Heart right ventricle (tissue), 16 donors: ENCODE measurements at regions not wholly inside any gene's neighbourhood (a gene's known extent, or its start where the extent isn't known, plus 50 kb on each side); places are given as distances from the start of the nearest gene placed in this dataset.
A peak's percentile ranks its signal among the peaks of the same experiment; 100 is the strongest.
"Not testable (repeated sequence)": the region's sequence is repeated elsewhere in the genome, so short reads cannot be mapped to it uniquely, and the experiment has no call there.

ENCODE experiments used
- ATAC-seq, 8 donors: fragments of 200-7000 bp; cut with Tn5 transposase; one replicate each; pipeline ENCODE4 v1.9.1; 2020; ENCODE audit warnings: mild to moderate bottlenecking in 8 of 8, moderate library complexity in 8 of 8, moderate number of reproducible peaks in 1 of 8
- DNase-seq, 2 donors: peaks; one replicate each; pipeline ENCODE4 v3.0.0-alpha.2; 2020
- H3K27ac ChIP-seq, 10 donors: fragments of 200-600 bp; sonication (generic) in 2 of 10; one replicate each; pipeline versions ENCODE4 v1.5.0 to v1.8.0; 2020 to 2022; ENCODE audit warnings: mild to moderate bottlenecking in 3 of 10
- H3K27me3 ChIP-seq, 7 donors: fragments of 200-600 bp; one replicate each; pipeline ENCODE4 v1.8.0; 2021 to 2022; ENCODE audit warnings: mild to moderate bottlenecking in 2 of 7
- H3K36me3 ChIP-seq, 9 donors: fragments of 200-600 bp; sonication (generic) in 1 of 9; one replicate each; pipeline versions ENCODE4 v1.5.0 to v1.8.0; 2020 to 2022; ENCODE audit warnings: mild to moderate bottlenecking in 2 of 9
- H3K4me1 ChIP-seq, 9 donors: fragments of 200-600 bp; sonication (generic) in 1 of 9; one replicate each; pipeline versions ENCODE4 v1.5.0 to v1.8.0; 2020 to 2022; ENCODE audit warnings: mild to moderate bottlenecking in 4 of 9
- H3K4me3 ChIP-seq, 10 donors: fragments of 200-600 bp; sonication (generic) in 2 of 10; one replicate each; pipeline versions ENCODE4 v1.5.0 to v1.8.0; 2020 to 2022; ENCODE audit warnings: mild to moderate bottlenecking in 7 of 10, moderate library complexity in 2 of 10
- H3K9me3 ChIP-seq, 11 donors: fragments of 200-600 bp in 10 of 11; sonication (generic) in 2 of 11; one replicate each; pipeline versions ENCODE4 v1.5.0 to v1.8.0; 2013 to 2022; ENCODE audit warnings: mild to moderate bottlenecking in 2 of 11, control low read depth in 1 of 11, moderate library complexity in 1 of 11
- CTCF ChIP-seq, 9 donors: fragments of 200-600 bp; sonication (generic) in 2 of 9; IDR thresholded peaks; one replicate each; pipeline versions ENCODE4 v1.5.0 to v1.8.0; 2021 to 2022; ENCODE audit warnings: antibody characterized with exemption in 9 of 9, mild to moderate bottlenecking in 5 of 9, moderate library complexity in 1 of 9
- WGBS, 2 donors: extraction: QIAGEN DNeasy Blood & Tissue Kit; methylation state at CpG; one replicate each; pipeline ENCODE4 v1.1.7; 2013; ENCODE audit warnings: inconsistent platforms in 1 of 2; 5-methylcytosine and 5-hydroxymethylcytosine counted together
- intact Hi-C, 10 donors: fragments of 100-400 bp; cut with DNase I; formaldehyde crosslinking; loops; one replicate each; pipeline versions ENCODE4 v1.11.1 to v1.14.2; 2022
- donor health status: Arrhythmogenic right ventricular cardiomyopathy.
- donor health status: ischemic (EF 13 %, LVEDD 7.1; RV severe dilation, severe dysfunction).
- donor health status: healthy with polysubstance abuse.
- donor health status: DM: no; HTN: yes; CAD: no.
- donor health status: DM: no; HTN: no; CAD: no.
- donor health status: ischemic (EF 25% LVEDD 6.9; RV normal size, moderate dysfunction).
- donor health status: ischemic (EF 25% LVEDD 5.7; RV mildly dilated, moderate dysfunction).
- donor health status: healthy.
- donor health status: DM: yes; HTN: yes; CAD: no.
- donor health status: Ischemic cardiomyopathy.
- donor health status: ischemic (EF 35%, LVEDD 5.7; RV mildly dilated, moderate dysfunction).
- donor health status: nonischemic (EF 11% LVEDD 7.7; RV severe dilation, severe dysfunction).
- donor health status: DM: yes; HTN: yes; CAD: no.
- donor health status: PGD.
- donor health status: ischemic (EF 29% LVEDD 5.4; RV normal size, mild dysfunction).
- donor health status: nonischemic (EF 23%, LVEDD 6.1; RV moderate dilation, normal function).

DNA sequence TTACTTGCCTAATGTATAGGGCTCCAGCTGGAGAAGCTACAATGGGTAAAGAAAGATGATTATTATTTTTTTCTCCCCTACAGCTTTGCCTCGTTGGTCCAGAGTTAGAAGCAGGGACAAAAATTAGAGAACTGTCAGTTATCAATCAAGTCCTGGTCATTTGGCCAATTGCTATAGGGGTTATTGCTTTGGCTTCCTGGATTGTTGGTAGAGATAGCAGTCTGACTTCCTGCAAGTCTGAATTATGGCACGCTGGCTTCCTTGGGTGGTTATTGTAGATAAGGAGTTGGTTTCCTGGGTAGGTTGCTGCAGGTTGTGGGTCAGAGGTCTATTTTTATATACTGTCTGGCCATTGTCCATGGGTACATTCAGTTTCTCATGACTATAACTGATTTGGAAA is 84.7 kb upstream of the ELAC2 start:
- Histone ChIP-seq H3K27ac (no peak overlapping the region), H3K4me3 (no peak overlapping the region), H3K9me3 (no peaks in the 10 kb centered on the region), H3K36me3 (no peaks in the 10 kb centered on the region), H3K4me1 (no peaks in the 10 kb centered on the region), H3K27me3 (no peaks in the 10 kb centered on the region)
- ATAC-seq (no peak), DNase-seq (no peak)
- intact Hi-C loops, result no loop called here
- WGBS, 2 donors, result 41 to 70% methylated on average over 2 of the region's 2 CpGs
- no peak for TF ChIP-seq CTCF (IDR thresholded peaks at IDR 0.05)

GRCh38 chr17:13099926-13100325 is 82.1 kb upstream of the ELAC2 start:
- Histone ChIP-seq H3K4me3 (no peak overlapping the region), H3K36me3 (no peaks in the 10 kb centered on the region), H3K27ac (no peak overlapping the region), H3K9me3 (no peaks in the 10 kb centered on the region), H3K27me3 (no peaks in the 10 kb centered on the region), H3K4me1 (no peaks in the 10 kb centered on the region)
- WGBS, 2 donors, result 72 to 86% methylated on average over 9 of the region's 9 CpGs
- no peak for ATAC-seq
- no peak for DNase-seq
- TF ChIP-seq CTCF (IDR thresholded peaks at IDR 0.05), result no peak
- intact Hi-C loops, result no loop called here

GRCh38 chr17:13099089-13099735 is 81.4 kb upstream of the ELAC2 start:
- H3K4me3 ChIP-seq, result no peak overlapping the region
- ATAC-seq, result no peak
- no peaks in the 10 kb centered on the region for H3K9me3 ChIP-seq
- H3K27ac ChIP-seq, result no peak overlapping the region
- H3K36me3 ChIP-seq, result no peaks in the 10 kb centered on the region
- TF ChIP-seq CTCF (IDR thresholded peaks at IDR 0.05), result no peak
- H3K4me1 ChIP-seq, result no peaks in the 10 kb centered on the region
- DNase-seq, result no peak
- WGBS, 2 donors, result 70 to 71% methylated on average over 10 of the region's 10 CpGs
- no peaks in the 10 kb centered on the region for H3K27me3 ChIP-seq
- intact Hi-C loops, result no loop called here

- ATAC-seq, result no peak
- WGBS, 2 donors, result 53 to 67% methylated on average over 3 of the region's 3 CpGs
- Histone ChIP-seq H3K4me1 (no peaks in the 10 kb centered on the region), H3K27ac (no peak overlapping the region), H3K27me3 (peaks cover 0 to 4% (median 0%) of the 10 kb centered on the region in 7 donors), H3K36me3 (no peaks in the 10 kb centered on the region), H3K4me3 (peak overlapping the region in 1 of 10 donors; percentile 1), H3K9me3 (no peaks in the 10 kb centered on the region)
- intact Hi-C loops, result no loop called here
- no peak for DNase-seq
- no peak for TF ChIP-seq CTCF (IDR thresholded peaks at IDR 0.05)
Measured at GRCh38 chr17:13096291-13096690, 78.5 kb upstream of the ELAC2 start.

DNA sequence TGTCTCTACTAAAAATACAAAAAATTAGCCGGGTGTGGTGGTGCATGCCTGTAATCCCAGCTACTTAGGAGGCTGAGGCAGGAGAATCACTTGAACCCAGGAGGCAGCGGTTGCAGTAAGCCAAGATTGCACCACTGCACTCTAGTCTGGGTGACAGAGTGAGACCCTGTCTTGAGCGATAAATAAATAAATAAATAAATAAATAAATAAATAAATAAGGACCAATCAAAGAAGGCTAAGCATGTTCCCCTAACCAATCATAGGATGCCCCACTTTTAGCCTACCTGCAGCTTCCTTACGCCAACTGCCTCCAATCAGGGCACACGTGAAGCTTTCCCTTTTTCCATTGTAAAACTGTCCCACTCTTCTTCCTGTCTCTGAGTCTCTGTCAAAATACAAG is 74.2 kb upstream of the ELAC2 start:
- H3K4me3 ChIP-seq, ATAC-seq, H3K27ac ChIP-seq, DNase-seq, H3K9me3 ChIP-seq, H3K36me3 ChIP-seq, H3K4me1 ChIP-seq, intact Hi-C loops: not testable (repeated sequence)
- 90% methylated on average over 5 of the region's 5 CpGs for WGBS, 2 donors
- H3K27me3 ChIP-seq, result peaks cover 0 to 15% (median 0%) of the 10 kb centered on the region in 7 donors
